HL-60 (cell line): ENCODE measurements at regions not wholly inside any gene's neighbourhood (a gene's known extent, or its start where the extent isn't known, plus 50 kb on each side); places are given as distances from the start of the nearest gene placed in this dataset.
A peak's percentile ranks its signal among the peaks of the same experiment; 100 is the strongest.
"Not testable (repeated sequence)": the region's sequence is repeated elsewhere in the genome, so short reads cannot be mapped to it uniquely, and the experiment has no call there.

ENCODE experiments used
- DNase-seq, 2 experiments: peaks; one replicate each; pipeline ENCODE4 v3.0.0-alpha.2; 2010 to 2020; ENCODE audit warnings: low read depth in 1 of 2, low spot score in 1 of 2
- H3K27ac ChIP-seq: fragments of 250-450 bp; sonication (Bioruptor Pico); replicated peaks from 2 replicates; pipeline ENCODE4 v1.5.1; 2020; ENCODE audit warnings: mild to moderate bottlenecking, moderate library complexity
- H3K27me3 ChIP-seq: fragments of 250-450 bp; sonication (Bioruptor Pico); 2 replicates; pipeline ENCODE4 v1.5.1; 2021; ENCODE audit warnings: mild to moderate bottlenecking, moderate library complexity; ENCODE audit not compliant: insufficient read depth, poor library complexity, severe bottlenecking
- H3K4me3 ChIP-seq: replicated peaks from 2 replicates; pipeline ENCODE4 v1.5.1; 2011; ENCODE audit warnings: mild to moderate bottlenecking, control low read depth, low read length; ENCODE audit not compliant: insufficient read depth
- GABPA ChIP-seq: IDR thresholded peaks from 2 replicates; pipeline ENCODE4 v1.6.1; 2012; ENCODE audit warnings: low read depth
- POLR2AphosphoS5 ChIP-seq: IDR thresholded peaks from 2 replicates; pipeline ENCODE4 v1.6.1; 2012; ENCODE audit warnings: low read depth
- SPI1 ChIP-seq: IDR thresholded peaks from 2 replicates; pipeline ENCODE4 v1.6.1; 2012; ENCODE audit warnings: low read depth, mild to moderate bottlenecking, borderline replicate concordance
- TF ChIP-seq, protein P1 (sequence below): IDR thresholded peaks from one replicate; pipeline ENCODE4 v1.5.1; 2011; ENCODE audit warnings: low read length, control low read depth, inconsistent platforms; ENCODE audit not compliant: insufficient read depth
- TF ChIP-seq, protein P2 (sequence below): IDR thresholded peaks from 2 replicates; pipeline ENCODE4 v1.6.1; 2012; ENCODE audit warnings: low read depth; ENCODE audit not compliant: insufficient replicate concordance

DNA sequence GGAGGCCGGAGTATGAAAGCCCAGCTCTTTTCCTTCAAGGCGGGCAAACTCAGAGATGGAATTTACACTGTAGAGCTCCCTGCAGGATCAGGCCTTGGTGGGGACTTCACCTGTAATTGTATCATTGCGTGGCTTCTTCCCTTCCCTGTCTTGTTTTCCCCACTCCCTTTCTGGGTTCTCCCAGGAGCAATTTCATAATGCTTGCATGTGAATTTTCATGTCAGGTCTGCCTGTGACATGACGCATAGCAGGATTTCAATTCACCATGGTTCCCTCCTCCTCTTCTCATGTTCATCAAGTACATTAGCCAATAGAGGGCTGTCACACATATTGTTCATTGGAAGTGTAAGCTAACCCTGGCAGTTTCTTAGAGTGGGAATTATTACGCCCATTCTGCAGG, 197.7 kb downstream of the RPS24 start:
- TF ChIP-seq, protein P1, sequence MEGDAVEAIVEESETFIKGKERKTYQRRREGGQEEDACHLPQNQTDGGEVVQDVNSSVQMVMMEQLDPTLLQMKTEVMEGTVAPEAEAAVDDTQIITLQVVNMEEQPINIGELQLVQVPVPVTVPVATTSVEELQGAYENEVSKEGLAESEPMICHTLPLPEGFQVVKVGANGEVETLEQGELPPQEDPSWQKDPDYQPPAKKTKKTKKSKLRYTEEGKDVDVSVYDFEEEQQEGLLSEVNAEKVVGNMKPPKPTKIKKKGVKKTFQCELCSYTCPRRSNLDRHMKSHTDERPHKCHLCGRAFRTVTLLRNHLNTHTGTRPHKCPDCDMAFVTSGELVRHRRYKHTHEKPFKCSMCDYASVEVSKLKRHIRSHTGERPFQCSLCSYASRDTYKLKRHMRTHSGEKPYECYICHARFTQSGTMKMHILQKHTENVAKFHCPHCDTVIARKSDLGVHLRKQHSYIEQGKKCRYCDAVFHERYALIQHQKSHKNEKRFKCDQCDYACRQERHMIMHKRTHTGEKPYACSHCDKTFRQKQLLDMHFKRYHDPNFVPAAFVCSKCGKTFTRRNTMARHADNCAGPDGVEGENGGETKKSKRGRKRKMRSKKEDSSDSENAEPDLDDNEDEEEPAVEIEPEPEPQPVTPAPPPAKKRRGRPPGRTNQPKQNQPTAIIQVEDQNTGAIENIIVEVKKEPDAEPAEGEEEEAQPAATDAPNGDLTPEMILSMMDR = no peak
- TF ChIP-seq POLR2AphosphoS5 (no peak), GABPA (no peak), SPI1 (no peak)
- TF ChIP-seq, protein P2, sequence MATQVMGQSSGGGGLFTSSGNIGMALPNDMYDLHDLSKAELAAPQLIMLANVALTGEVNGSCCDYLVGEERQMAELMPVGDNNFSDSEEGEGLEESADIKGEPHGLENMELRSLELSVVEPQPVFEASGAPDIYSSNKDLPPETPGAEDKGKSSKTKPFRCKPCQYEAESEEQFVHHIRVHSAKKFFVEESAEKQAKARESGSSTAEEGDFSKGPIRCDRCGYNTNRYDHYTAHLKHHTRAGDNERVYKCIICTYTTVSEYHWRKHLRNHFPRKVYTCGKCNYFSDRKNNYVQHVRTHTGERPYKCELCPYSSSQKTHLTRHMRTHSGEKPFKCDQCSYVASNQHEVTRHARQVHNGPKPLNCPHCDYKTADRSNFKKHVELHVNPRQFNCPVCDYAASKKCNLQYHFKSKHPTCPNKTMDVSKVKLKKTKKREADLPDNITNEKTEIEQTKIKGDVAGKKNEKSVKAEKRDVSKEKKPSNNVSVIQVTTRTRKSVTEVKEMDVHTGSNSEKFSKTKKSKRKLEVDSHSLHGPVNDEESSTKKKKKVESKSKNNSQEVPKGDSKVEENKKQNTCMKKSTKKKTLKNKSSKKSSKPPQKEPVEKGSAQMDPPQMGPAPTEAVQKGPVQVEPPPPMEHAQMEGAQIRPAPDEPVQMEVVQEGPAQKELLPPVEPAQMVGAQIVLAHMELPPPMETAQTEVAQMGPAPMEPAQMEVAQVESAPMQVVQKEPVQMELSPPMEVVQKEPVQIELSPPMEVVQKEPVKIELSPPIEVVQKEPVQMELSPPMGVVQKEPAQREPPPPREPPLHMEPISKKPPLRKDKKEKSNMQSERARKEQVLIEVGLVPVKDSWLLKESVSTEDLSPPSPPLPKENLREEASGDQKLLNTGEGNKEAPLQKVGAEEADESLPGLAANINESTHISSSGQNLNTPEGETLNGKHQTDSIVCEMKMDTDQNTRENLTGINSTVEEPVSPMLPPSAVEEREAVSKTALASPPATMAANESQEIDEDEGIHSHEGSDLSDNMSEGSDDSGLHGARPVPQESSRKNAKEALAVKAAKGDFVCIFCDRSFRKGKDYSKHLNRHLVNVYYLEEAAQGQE = no peak
- no peaks in the 10 kb centered on the region for H3K27me3 ChIP-seq
- DNase-seq = no peak
- no peak overlapping the region for H3K4me3 ChIP-seq
- H3K27ac ChIP-seq = no peak overlapping the region

DNA sequence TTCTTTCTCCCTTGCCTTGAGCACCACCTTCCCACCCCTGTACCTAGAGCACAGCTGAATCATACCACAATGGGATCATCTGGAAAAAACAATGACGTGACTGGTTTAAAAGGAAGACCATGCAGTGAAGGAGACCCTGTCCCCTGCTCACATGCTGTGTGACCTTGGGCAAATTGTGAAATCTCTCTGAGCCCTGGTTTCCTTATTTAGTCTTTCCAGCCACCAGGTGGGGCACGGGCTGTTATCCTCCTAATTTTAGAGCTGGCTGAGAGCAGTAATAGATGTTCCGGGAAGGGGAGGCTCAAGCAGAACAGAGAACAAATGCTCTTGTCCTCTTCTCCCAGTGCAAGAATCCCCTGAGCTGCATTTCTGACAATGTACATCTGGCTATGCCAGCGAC, 198.3 kb downstream of the RPS24 start:
- Histone ChIP-seq H3K4me3 (no peak overlapping the region), H3K27me3 (no peaks in the 10 kb centered on the region), H3K27ac (no peak overlapping the region)
- peak; percentile 45 to 54 for DNase-seq
- no peak for TF ChIP-seq SPI1
- TF ChIP-seq POLR2AphosphoS5 = no peak
- TF ChIP-seq, protein P2 = no peak
- TF ChIP-seq, protein P1 = no peak

DNA sequence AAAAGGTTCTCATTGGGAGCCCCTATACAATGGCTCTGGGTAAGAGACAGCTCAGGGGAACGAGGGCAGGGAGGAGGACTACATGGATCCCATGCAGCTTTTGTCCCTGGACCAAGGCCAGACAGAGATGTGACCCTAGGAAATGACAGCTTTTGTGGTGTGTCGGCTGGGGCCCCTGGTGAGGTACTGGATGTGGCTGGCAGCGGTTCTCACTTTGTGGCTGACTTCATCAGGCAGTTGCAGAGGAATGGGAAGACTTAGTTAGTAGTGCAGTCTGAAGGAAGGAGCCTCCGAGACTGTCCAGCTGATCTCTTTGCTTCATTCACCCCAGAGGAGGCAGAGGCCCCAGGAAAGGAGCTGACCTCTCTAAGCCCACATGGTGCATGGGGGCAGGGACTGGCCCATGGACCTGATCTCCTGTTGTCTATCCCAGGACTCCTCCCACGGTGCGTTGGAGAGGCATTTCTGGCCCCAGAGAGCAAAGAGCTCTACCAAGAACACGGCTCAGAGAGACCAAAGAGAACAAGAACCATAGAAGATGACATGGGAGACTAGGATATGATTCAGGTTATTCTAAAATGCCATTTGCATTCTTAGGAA, 202.9 kb downstream of the RPS24 start:
- peak overlapping the region; percentile 57 for H3K27ac ChIP-seq
- no peaks in the 10 kb centered on the region for H3K27me3 ChIP-seq
- peak in 1 of 2 experiments; percentile 85 for DNase-seq
- H3K4me3 ChIP-seq = no peak overlapping the region
- TF ChIP-seq, protein P1 = no peak
- TF ChIP-seq SPI1 (no peak), POLR2AphosphoS5 (peak; percentile 61)
- TF ChIP-seq, protein P2 = no peak

DNA sequence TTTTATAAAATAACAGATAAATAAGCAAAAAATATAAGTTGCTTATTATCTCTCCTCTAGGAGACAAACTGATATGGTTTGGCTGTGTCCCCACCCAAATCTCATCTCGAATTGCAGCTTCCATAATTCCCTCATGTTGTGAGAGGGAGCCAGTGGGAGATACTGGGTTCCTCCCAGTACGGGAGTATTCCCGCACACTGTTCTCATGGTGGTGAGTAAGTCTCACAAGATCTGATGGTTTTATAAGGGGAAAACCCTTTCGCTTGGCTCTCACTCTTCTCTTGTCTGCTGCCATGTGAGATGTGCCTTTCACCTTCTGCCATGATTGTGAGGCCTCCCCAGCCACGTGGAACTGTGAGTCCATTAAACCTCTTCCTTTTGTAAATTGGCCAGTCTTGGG, 204.3 kb downstream of the RPS24 start:
- not testable (repeated sequence) for H3K27ac ChIP-seq, H3K4me3 ChIP-seq, H3K27me3 ChIP-seq, DNase-seq
